A673 (cell line): ENCODE measurements at regions not wholly inside any gene's neighbourhood (a gene's known extent, or its start where the extent isn't known, plus 50 kb on each side); places are given as distances from the start of the nearest gene placed in this dataset.

Experiments
- BruUV-seq: library from RNA; stranded (reverse); fragments of 400-500 nt; replicated peaks from 2 replicates; lab custom pipeline; 2021; lab: Mats Ljungman, UMichigan
- CTCF ChIA-PET: fragments of 300-600 bp; sonication (Branson Sonifier 250); formaldehyde crosslinking; loops from one replicate; lab custom pipeline; 2022; ENCODE audit warnings: antibody characterized with exemption; lab: Charles Lee
- POLR2A ChIA-PET: fragments of 300-600 bp; sonication (Branson Sonifier 250); formaldehyde crosslinking; loops from one replicate; lab custom pipeline; 2022; ENCODE audit warnings: antibody characterized with exemption; ENCODE audit not compliant: low non-redundant PET; lab: Charles Lee
- DNase-seq: peaks from one replicate; pipeline ENCODE4 v3.0.0-alpha.2; 2015; ENCODE audit warnings: low spot score
- H3K27ac ChIP-seq: fragments of 200-600 bp; sonication (generic); 2 replicates; pipeline ENCODE4 v1.5.1; 2016; ENCODE audit warnings: mixed run types, low read depth, mild to moderate bottlenecking, mixed read lengths, antibody characterized with exemption, low read length; ENCODE audit not compliant: poor library complexity, severe bottlenecking
- H3K27me3 ChIP-seq: fragments of 200-600 bp; sonication (generic); replicated peaks from 2 replicates; pipeline ENCODE4 v1.6.1; 2017; ENCODE audit warnings: mixed run types, low read depth, mild to moderate bottlenecking, mixed read lengths, antibody characterized with exemption, low read length; ENCODE audit not compliant: insufficient read depth, poor library complexity
- H3K36me3 ChIP-seq: fragments of 200-600 bp; sonication (generic); 2 replicates; pipeline ENCODE4 v1.6.1; 2016; ENCODE audit warnings: mixed run types, mild to moderate bottlenecking, mixed read lengths, antibody characterized with exemption, low read length; ENCODE audit not compliant: insufficient read depth, poor library complexity, severe bottlenecking
- H3K4me1 ChIP-seq: fragments of 200-600 bp; sonication (generic); 2 replicates; pipeline ENCODE4 v1.6.1; 2017; ENCODE audit warnings: mixed run types, mild to moderate bottlenecking, mixed read lengths, antibody characterized with exemption, low read length; ENCODE audit not compliant: insufficient read depth, poor library complexity, severe bottlenecking
- H3K4me3 ChIP-seq: fragments of 200-600 bp; sonication (generic); 2 replicates; pipeline ENCODE4 v1.5.1; 2016; ENCODE audit warnings: low read depth, mixed run types, mild to moderate bottlenecking, mixed read lengths, low read length; ENCODE audit not compliant: poor library complexity, severe bottlenecking
- H3K9me3 ChIP-seq: fragments of 200-600 bp; sonication (generic); 2 replicates; pipeline ENCODE4 v1.6.1; 2016; ENCODE audit warnings: mixed run types, low read depth, mild to moderate bottlenecking, mixed read lengths, antibody characterized with exemption, low read length; ENCODE audit not compliant: poor library complexity, severe bottlenecking
- EZH2 ChIP-seq: fragments of 200-600 bp; sonication (generic); IDR thresholded peaks from 2 replicates; pipeline ENCODE4 v1.6.1; 2017; ENCODE audit warnings: borderline replicate concordance, low read depth, mild to moderate bottlenecking, mixed read lengths, antibody characterized with exemption, low read length; ENCODE audit not compliant: poor library complexity, severe bottlenecking
- intact Hi-C: fragments of 100-400 bp; cut with micrococcal nuclease; formaldehyde crosslinking; loops from one replicate; pipeline ENCODE4 v1.10.0; 2022; ENCODE audit not compliant: unreplicated experiment
- TF ChIP-seq, protein P1 (sequence below): fragments of 300-800, 200-600 bp; sonication (generic); conservative IDR thresholded peaks from 2 replicates; pipeline ENCODE4 v1.5.1; 2017; ENCODE audit warnings: low read depth, mild to moderate bottlenecking, antibody characterized with exemption, low read length, moderate library complexity, mixed read lengths

DNA sequence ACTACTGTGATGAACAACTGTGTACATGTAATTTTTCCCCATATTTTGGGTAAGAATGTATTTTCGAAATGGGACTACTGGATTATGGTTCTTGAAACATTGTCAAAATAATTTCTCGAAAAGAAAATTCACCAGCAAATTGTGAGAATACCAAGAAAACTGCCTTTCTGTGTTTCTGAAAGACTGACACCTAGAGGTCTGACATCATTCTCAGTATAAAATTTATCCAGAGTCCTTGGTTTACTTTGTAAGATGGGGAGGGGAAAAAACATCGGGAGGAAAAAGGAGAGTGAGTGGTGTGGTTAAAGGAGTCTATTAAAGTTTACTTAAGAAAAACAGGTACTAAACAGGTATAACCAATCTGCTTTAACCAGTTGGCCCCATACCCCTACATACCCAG lies 149.2 kb downstream of the CEP120 start:
- intact Hi-C loops = no loop called here
- CTCF ChIA-PET = no interaction called here

GRCh38 chr5:123273095-123273494 lies 150.1 kb downstream of the CEP120 start:
- ChIA-PET POLR2A (no interaction called here), CTCF (interaction anchor here (0.6 kb wide), 1 partner anchor 18 kb away, joined by 3 read pairs; no protein-coding TSS in a partner anchor)
- intact Hi-C loops = no loop called here
- Histone ChIP-seq H3K27ac (no peak overlapping the region), H3K4me1 (no peaks in the 10 kb centered on the region), H3K36me3 (no peaks in the 10 kb centered on the region), H3K27me3 (no peaks in the 10 kb centered on the region), H3K4me3 (no peak overlapping the region), H3K9me3 (no peaks in the 10 kb centered on the region)
- TF ChIP-seq, protein P1, sequence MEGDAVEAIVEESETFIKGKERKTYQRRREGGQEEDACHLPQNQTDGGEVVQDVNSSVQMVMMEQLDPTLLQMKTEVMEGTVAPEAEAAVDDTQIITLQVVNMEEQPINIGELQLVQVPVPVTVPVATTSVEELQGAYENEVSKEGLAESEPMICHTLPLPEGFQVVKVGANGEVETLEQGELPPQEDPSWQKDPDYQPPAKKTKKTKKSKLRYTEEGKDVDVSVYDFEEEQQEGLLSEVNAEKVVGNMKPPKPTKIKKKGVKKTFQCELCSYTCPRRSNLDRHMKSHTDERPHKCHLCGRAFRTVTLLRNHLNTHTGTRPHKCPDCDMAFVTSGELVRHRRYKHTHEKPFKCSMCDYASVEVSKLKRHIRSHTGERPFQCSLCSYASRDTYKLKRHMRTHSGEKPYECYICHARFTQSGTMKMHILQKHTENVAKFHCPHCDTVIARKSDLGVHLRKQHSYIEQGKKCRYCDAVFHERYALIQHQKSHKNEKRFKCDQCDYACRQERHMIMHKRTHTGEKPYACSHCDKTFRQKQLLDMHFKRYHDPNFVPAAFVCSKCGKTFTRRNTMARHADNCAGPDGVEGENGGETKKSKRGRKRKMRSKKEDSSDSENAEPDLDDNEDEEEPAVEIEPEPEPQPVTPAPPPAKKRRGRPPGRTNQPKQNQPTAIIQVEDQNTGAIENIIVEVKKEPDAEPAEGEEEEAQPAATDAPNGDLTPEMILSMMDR = no peak
- TF ChIP-seq EZH2 = no peak
- BruUV-seq = no TSS peak
- no peak for DNase-seq

More for the DNA sequence above, 149.2 kb downstream of the CEP120 start:
- H3K4me3 ChIP-seq = no peak overlapping the region
- no peak for DNase-seq
- no TSS peak for BruUV-seq
- H3K27me3 ChIP-seq = no peaks in the 10 kb centered on the region
- no peaks in the 10 kb centered on the region for H3K4me1 ChIP-seq
- no peaks in the 10 kb centered on the region for H3K9me3 ChIP-seq
- no peak overlapping the region for H3K27ac ChIP-seq
- POLR2A ChIA-PET = no interaction called here
- no peak for TF ChIP-seq EZH2
- TF ChIP-seq, protein P1 = peak; percentile 29; the same call in 1 of the 2 replicates
- no peaks in the 10 kb centered on the region for H3K36me3 ChIP-seq

- BruUV-seq = no TSS peak
- Histone ChIP-seq H3K27ac (no peak overlapping the region), H3K9me3 (no peaks in the 10 kb centered on the region), H3K27me3 (no peaks in the 10 kb centered on the region), H3K4me1 (no peaks in the 10 kb centered on the region), H3K4me3 (no peak overlapping the region), H3K36me3 (no peaks in the 10 kb centered on the region)
- TF ChIP-seq, protein P1 = no peak
- no peak for TF ChIP-seq EZH2
- intact Hi-C loops = no loop called here
- DNase-seq = no peak
- POLR2A ChIA-PET = no interaction called here
- CTCF ChIA-PET = no interaction called here
These were observed 153.4 kb downstream of the CEP120 start for GRCh38 chr5:123269851-123270250.
